Endothelial cell of umbilical vein (primary cell): ENCODE measurements at regions not wholly inside any gene's neighbourhood (a gene's known extent, or its start where the extent isn't known, plus 50 kb on each side); places are given as distances from the start of the nearest gene placed in this dataset.

Source experiments
- BruUV-seq: library from RNA; stranded (reverse); fragments of 400-500 nt; replicated peaks from 2 replicates; lab custom pipeline; 2021; lab: Mats Ljungman, UMichigan
- CTCF ChIA-PET: fragments of 300-600, 350-600 bp; sonication (Branson Sonifier 250); formaldehyde crosslinking; loops from one replicate; lab custom pipeline; 2021; ENCODE audit warnings: antibody characterized with exemption, inconsistent platforms; lab: Charles Lee
- POLR2A ChIA-PET: fragments of 300-600, 350-600 bp; sonication (Branson Sonifier 250); formaldehyde crosslinking; loops from one replicate; lab custom pipeline; 2021; ENCODE audit warnings: antibody characterized with exemption, inconsistent platforms; lab: Charles Lee
- DNase-seq: peaks from one replicate; pipeline ENCODE4 v3.0.0-alpha.2; 2011; ENCODE audit warnings: low read depth, low spot score
- FAIRE-seq: peaks from 2 replicates; lab custom pipeline; 2011; peaks lifted over from hg19 to GRCh38; lab: Jason Lieb, UNC
- H2AFZ ChIP-seq: 2 replicates; pipeline ENCODE4 v1.6.0; 2012; ENCODE audit warnings: low read depth, low read length, control low read depth, inconsistent platforms
- H3K27ac ChIP-seq: 2 replicates; pipeline ENCODE4 v1.5.1; 2011; ENCODE audit warnings: low read depth, mild to moderate bottlenecking, control low read depth, low read length, moderate library complexity; ENCODE audit not compliant: insufficient read depth
- H3K27me3 ChIP-seq, 2 experiments: 2 replicates each; pipeline versions ENCODE4 v1.6.0 to v1.6.1; 2011; ENCODE audit warnings: low read length in 2 of 2, mixed read lengths in 1 of 2; ENCODE audit not compliant: control insufficient read depth in 2 of 2, insufficient read depth in 2 of 2
- H3K36me3 ChIP-seq, 2 experiments: 2 replicates in 1 of 2; 3 replicates in 1 of 2; pipeline ENCODE4 v1.5.1; 2011; ENCODE audit warnings: low read length in 2 of 2, mild to moderate bottlenecking in 1 of 2, moderate library complexity in 1 of 2; ENCODE audit not compliant: control insufficient read depth in 2 of 2, insufficient read depth in 2 of 2; ENCODE audit errors: extremely low read depth in 1 of 2
- H3K4me1 ChIP-seq: 3 replicates; pipeline ENCODE4 v1.5.1; 2011; ENCODE audit warnings: mild to moderate bottlenecking, low read length; ENCODE audit not compliant: control insufficient read depth, insufficient read depth; ENCODE audit errors: extremely low read depth
- H3K4me2 ChIP-seq: 2 replicates; pipeline ENCODE4 v1.6.1; 2011; ENCODE audit warnings: low read length, control low read depth, mixed read lengths; ENCODE audit not compliant: insufficient read depth
- H3K4me3 ChIP-seq, 3 experiments: fragments of 200-600 bp in 1 of 3; sonication (generic), shearing (Covaris generic) in 1 of 3; replicated peaks in 1 of 3; 2 replicates each; pipeline ENCODE4 v1.5.1; 2011 to 2016; ENCODE audit warnings: control low read depth in 3 of 3, low read length in 3 of 3, mild to moderate bottlenecking in 2 of 3, inconsistent platforms in 1 of 3, low read depth in 1 of 3, moderate library complexity in 1 of 3; ENCODE audit not compliant: insufficient read depth in 1 of 3
- H3K79me2 ChIP-seq: 2 replicates; pipeline ENCODE4 v1.6.0; 2012; ENCODE audit warnings: low read length, inconsistent platforms; ENCODE audit not compliant: control insufficient read depth, insufficient read depth
- H3K9ac ChIP-seq: replicated peaks from 2 replicates; pipeline ENCODE3; 2011; ENCODE audit warnings: low read length, control low read depth; ENCODE audit not compliant: insufficient read depth; ENCODE audit errors: extremely low read depth
- H3K9me1 ChIP-seq: replicated peaks from 3 replicates; pipeline ENCODE4 v1.6.0; 2011; ENCODE audit warnings: mild to moderate bottlenecking, low read length; ENCODE audit not compliant: control insufficient read depth, insufficient read depth; ENCODE audit errors: extremely low read depth
- H3K9me3 ChIP-seq: replicated peaks from 2 replicates; pipeline ENCODE4 v1.5.1; 2012; ENCODE audit warnings: low read length, inconsistent platforms; ENCODE audit not compliant: control insufficient read depth, insufficient read depth
- H4K20me1 ChIP-seq: replicated peaks from 2 replicates; pipeline ENCODE3; 2011; ENCODE audit warnings: mild to moderate bottlenecking, low read length; ENCODE audit not compliant: control insufficient read depth, insufficient read depth; ENCODE audit errors: extremely low read depth
- EZH2 ChIP-seq: IDR thresholded peaks from 2 replicates; pipeline ENCODE4 v1.6.1; 2012; ENCODE audit warnings: borderline replicate concordance, low read depth, mild to moderate bottlenecking, moderate library complexity, low read length, inconsistent platforms; ENCODE audit not compliant: severe bottlenecking
- FOS ChIP-seq: IDR thresholded peaks from 2 replicates; pipeline ENCODE4 v1.6.1; 2011; ENCODE audit warnings: mild to moderate bottlenecking, low read length, moderate library complexity, borderline replicate concordance; ENCODE audit not compliant: insufficient read depth
- GATA2 ChIP-seq: IDR thresholded peaks from 2 replicates; pipeline ENCODE4 v1.7.0; 2011; ENCODE audit warnings: low read depth, mild to moderate bottlenecking, moderate library complexity, mixed read lengths, low read length; ENCODE audit not compliant: insufficient read length, insufficient read depth
- JUN ChIP-seq: IDR thresholded peaks from 2 replicates; pipeline ENCODE4 v1.6.1; 2011; ENCODE audit warnings: borderline replicate concordance, low read depth; ENCODE audit not compliant: insufficient read length, insufficient read depth
- MYC ChIP-seq: IDR thresholded peaks from one replicate; pipeline ENCODE4 v1.6.1; 2011; ENCODE audit warnings: mild to moderate bottlenecking, low read depth, low read length
- POLR2A ChIP-seq: IDR thresholded peaks from 2 replicates; pipeline ENCODE4 v1.6.1; 2012; ENCODE audit warnings: low read depth, mild to moderate bottlenecking, control low read depth, low read length
- POLR2AphosphoS5 ChIP-seq: IDR thresholded peaks from 2 replicates; pipeline ENCODE4 v1.6.1; 2012; ENCODE audit warnings: low read depth, mild to moderate bottlenecking, control low read depth, low read length, moderate library complexity; ENCODE audit not compliant: insufficient read depth
- dilution Hi-C: fragments of 300-500 bp; cut with MboI; formaldehyde crosslinking; loops from one replicate; pipeline ENCODE4 v1.15.0; 2019; ENCODE audit warnings: low sequenced_read_pairs; ENCODE audit not compliant: extremely low pct_ligation_motif_present
- intact Hi-C: fragments of 100-400 bp; cut with micrococcal nuclease; formaldehyde crosslinking; loops from one replicate; pipeline ENCODE4 v1.10.0; 2022
- TF ChIP-seq, protein P1 (sequence below): IDR thresholded peaks from 2 replicates; pipeline ENCODE4 v1.6.1; 2011; ENCODE audit not compliant: insufficient read depth, insufficient read length
- TF ChIP-seq, protein P2 (sequence below), 2 donors: IDR thresholded peaks; 1 replicate in 1 of 2; 2 replicates in 1 of 2; pipeline ENCODE4 v1.5.1; 2011; ENCODE audit warnings: low read length in 2 of 2, mild to moderate bottlenecking in 2 of 2, moderate library complexity in 2 of 2, control low read depth in 1 of 2, inconsistent platforms in 1 of 2, low read depth in 1 of 2; ENCODE audit not compliant: insufficient read depth in 1 of 2; ENCODE audit errors: extremely low read depth in 1 of 2

DNA sequence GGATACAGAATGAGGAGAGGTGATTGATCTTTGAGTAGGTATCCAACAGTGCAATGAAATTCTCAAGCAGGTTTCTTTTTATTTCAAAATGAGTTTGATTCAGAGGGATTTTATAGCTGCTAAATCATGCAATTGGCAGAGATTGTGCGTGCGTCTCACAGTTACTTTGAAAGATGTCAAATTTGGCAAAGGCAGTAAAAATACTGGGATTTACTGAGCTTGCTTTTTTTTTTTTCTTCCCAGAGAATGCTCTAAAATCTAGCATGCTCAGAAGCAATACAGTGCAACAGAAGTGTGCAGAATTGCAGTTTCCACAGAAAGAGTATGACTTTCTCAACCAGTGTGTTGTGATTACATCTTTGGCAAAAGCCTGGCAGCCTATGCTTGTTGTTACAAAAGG lies 410.7 kb upstream of the GOT2 start:
- intact Hi-C loops (no loop called here), dilution Hi-C loops (no loop called here)
- Histone ChIP-seq H3K9ac (no peak overlapping the region), H3K9me3 (no peaks in the 10 kb centered on the region), H3K4me3 (no peak overlapping the region), H3K4me1 (no peaks in the 10 kb centered on the region), H3K79me2 (no peaks in the 10 kb centered on the region), H3K9me1 (no peaks in the 10 kb centered on the region), H3K27me3 (no peaks in the 10 kb centered on the region), H3K36me3 (no peaks in the 10 kb centered on the region), H3K27ac (no peak overlapping the region), H2AFZ (no peak overlapping the region), H3K4me2 (no peak overlapping the region), H4K20me1 (no peaks in the 10 kb centered on the region)
- ChIA-PET POLR2A (no interaction called here), CTCF (interaction anchor here (1.2 kb wide), 1 partner anchor 8 kb away, joined by 3 read pairs; no protein-coding TSS in a partner anchor)
- no peak for DNase-seq
- no TSS peak for BruUV-seq
- FAIRE-seq, result no peak
- TF ChIP-seq POLR2AphosphoS5 (no peak), GATA2 (no peak), EZH2 (no peak), POLR2A (no peak), JUN (no peak), FOS (no peak), MYC (no peak)
- TF ChIP-seq, protein P1, sequence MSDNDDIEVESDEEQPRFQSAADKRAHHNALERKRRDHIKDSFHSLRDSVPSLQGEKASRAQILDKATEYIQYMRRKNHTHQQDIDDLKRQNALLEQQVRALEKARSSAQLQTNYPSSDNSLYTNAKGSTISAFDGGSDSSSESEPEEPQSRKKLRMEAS, result no peak
- TF ChIP-seq, protein P2, sequence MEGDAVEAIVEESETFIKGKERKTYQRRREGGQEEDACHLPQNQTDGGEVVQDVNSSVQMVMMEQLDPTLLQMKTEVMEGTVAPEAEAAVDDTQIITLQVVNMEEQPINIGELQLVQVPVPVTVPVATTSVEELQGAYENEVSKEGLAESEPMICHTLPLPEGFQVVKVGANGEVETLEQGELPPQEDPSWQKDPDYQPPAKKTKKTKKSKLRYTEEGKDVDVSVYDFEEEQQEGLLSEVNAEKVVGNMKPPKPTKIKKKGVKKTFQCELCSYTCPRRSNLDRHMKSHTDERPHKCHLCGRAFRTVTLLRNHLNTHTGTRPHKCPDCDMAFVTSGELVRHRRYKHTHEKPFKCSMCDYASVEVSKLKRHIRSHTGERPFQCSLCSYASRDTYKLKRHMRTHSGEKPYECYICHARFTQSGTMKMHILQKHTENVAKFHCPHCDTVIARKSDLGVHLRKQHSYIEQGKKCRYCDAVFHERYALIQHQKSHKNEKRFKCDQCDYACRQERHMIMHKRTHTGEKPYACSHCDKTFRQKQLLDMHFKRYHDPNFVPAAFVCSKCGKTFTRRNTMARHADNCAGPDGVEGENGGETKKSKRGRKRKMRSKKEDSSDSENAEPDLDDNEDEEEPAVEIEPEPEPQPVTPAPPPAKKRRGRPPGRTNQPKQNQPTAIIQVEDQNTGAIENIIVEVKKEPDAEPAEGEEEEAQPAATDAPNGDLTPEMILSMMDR (IDR thresholded peaks at IDR 0.05; ENCODE audit: extremely low read depth in 1 of 2, insufficient read depth in 1 of 2, low read depth in 1 of 2, low read length in 2 of 2), result no peak
